Fibroblast of villous mesenchyme (primary cell): ENCODE measurements at regions not wholly inside any gene's neighbourhood (a gene's known extent, or its start where the extent isn't known, plus 50 kb on each side); places are given as distances from the start of the nearest gene placed in this dataset.

Source experiments
- DNase-seq: peaks from one replicate; pipeline ENCODE4 v3.0.0-alpha.2; 2010; ENCODE audit warnings: low read depth
- H3K4me3 ChIP-seq: 2 replicates; pipeline ENCODE4 v1.5.1; 2011; ENCODE audit warnings: low read depth, mild to moderate bottlenecking, low read length
- TF ChIP-seq, protein P1 (sequence below): IDR thresholded peaks from 2 replicates; pipeline ENCODE4 v1.5.1; 2012; ENCODE audit warnings: low read depth, mild to moderate bottlenecking, low read length; ENCODE audit not compliant: insufficient read depth

DNA sequence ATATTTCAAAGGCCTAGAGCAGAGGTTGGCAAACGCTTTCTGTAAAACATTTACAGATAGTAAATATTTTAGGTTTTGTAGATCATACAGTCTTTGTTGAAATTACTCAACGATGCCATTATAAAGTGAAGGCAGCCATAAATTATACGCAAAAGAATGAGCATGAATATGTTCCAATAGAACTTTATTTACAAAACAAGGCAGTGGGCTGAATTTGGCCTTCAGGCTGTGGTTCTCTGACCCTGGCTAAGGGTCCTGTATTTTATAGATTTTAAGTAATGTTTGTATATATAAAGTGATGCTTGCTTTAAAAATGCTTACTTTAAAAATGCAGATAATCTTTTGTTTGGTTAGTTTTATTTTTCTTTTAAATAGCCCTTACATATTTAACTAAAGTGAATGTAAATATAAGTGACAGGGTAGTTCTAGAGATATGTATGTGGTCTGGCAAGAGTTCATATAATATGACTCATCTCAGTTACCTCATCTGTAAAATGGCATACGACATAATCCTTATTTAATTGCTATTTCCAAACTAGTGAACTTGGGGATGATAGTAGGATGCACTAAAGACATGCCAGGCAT lies 51.7 kb upstream of the ATP5MC3 start:
- no peak overlapping the region for H3K4me3 ChIP-seq
- DNase-seq: peak; percentile 96
- TF ChIP-seq, protein P1, sequence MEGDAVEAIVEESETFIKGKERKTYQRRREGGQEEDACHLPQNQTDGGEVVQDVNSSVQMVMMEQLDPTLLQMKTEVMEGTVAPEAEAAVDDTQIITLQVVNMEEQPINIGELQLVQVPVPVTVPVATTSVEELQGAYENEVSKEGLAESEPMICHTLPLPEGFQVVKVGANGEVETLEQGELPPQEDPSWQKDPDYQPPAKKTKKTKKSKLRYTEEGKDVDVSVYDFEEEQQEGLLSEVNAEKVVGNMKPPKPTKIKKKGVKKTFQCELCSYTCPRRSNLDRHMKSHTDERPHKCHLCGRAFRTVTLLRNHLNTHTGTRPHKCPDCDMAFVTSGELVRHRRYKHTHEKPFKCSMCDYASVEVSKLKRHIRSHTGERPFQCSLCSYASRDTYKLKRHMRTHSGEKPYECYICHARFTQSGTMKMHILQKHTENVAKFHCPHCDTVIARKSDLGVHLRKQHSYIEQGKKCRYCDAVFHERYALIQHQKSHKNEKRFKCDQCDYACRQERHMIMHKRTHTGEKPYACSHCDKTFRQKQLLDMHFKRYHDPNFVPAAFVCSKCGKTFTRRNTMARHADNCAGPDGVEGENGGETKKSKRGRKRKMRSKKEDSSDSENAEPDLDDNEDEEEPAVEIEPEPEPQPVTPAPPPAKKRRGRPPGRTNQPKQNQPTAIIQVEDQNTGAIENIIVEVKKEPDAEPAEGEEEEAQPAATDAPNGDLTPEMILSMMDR: no peak
